H9 (cell line): ENCODE measurements at regions not wholly inside any gene's neighbourhood (a gene's known extent, or its start where the extent isn't known, plus 50 kb on each side); places are given as distances from the start of the nearest gene placed in this dataset.

Experiments
- DNase-seq: peaks from one replicate; pipeline ENCODE4 v3.0.0-alpha.2; 2017
- H2AFZ ChIP-seq: one replicate; pipeline ENCODE4 v1.6.1; 2013; ENCODE audit warnings: mild to moderate bottlenecking, low read length, control low read depth, moderate library complexity
- H2AK5ac ChIP-seq: 2 replicates; pipeline ENCODE4 v1.6.1; 2013; ENCODE audit warnings: low read length, control low read depth, mixed read lengths; ENCODE audit not compliant: insufficient read length
- H2BK120ac ChIP-seq: one replicate; pipeline ENCODE4 v1.6.1; 2013; ENCODE audit warnings: low read depth, mild to moderate bottlenecking, low read length, control low read depth, inconsistent platforms; ENCODE audit not compliant: poor library complexity, severe bottlenecking
- H2BK12ac ChIP-seq: 2 replicates; pipeline ENCODE4 v1.6.1; 2013; ENCODE audit warnings: low read length, control low read depth, mixed read lengths, low read depth; ENCODE audit not compliant: insufficient read length
- H2BK15ac ChIP-seq: 2 replicates; pipeline ENCODE4 v1.6.1; 2013; ENCODE audit warnings: low read depth, low read length, control low read depth
- H2BK20ac ChIP-seq: one replicate; pipeline ENCODE4 v1.6.1; 2013; ENCODE audit warnings: low read depth, mild to moderate bottlenecking, low read length, control low read depth, inconsistent platforms; ENCODE audit not compliant: poor library complexity, severe bottlenecking
- H2BK5ac ChIP-seq: 2 replicates; pipeline ENCODE4 v1.6.1; 2013; ENCODE audit warnings: low read length, control low read depth, mixed read lengths; ENCODE audit not compliant: insufficient read length
- H3K14ac ChIP-seq: 2 replicates; pipeline ENCODE4 v1.6.1; 2013; ENCODE audit warnings: low read length, control low read depth; ENCODE audit not compliant: insufficient read depth
- H3K18ac ChIP-seq: 2 replicates; pipeline ENCODE4 v1.6.1; 2013; ENCODE audit warnings: low read depth, mild to moderate bottlenecking, mixed read lengths, low read length, control low read depth; ENCODE audit not compliant: insufficient read length
- H3K23ac ChIP-seq: 2 replicates; pipeline ENCODE4 v1.6.1; 2013; ENCODE audit warnings: low read length, control low read depth, mixed read lengths, low read depth; ENCODE audit not compliant: insufficient read length
- H3K23me2 ChIP-seq: 2 replicates; pipeline ENCODE4 v1.6.1; 2013; ENCODE audit warnings: low read depth, mild to moderate bottlenecking, mixed read lengths, low read length, control low read depth; ENCODE audit not compliant: insufficient read length, poor library complexity, severe bottlenecking
- H3K27ac ChIP-seq: 2 replicates; pipeline ENCODE4 v1.5.1; 2013; ENCODE audit warnings: low read length, control low read depth, mixed read lengths, low read depth; ENCODE audit not compliant: insufficient read length
- H3K27me3 ChIP-seq: 2 replicates; pipeline ENCODE4 v1.6.1; 2013; ENCODE audit warnings: low read length, control low read depth, inconsistent platforms; ENCODE audit not compliant: insufficient read depth
- H3K4ac ChIP-seq: 2 replicates; pipeline ENCODE4 v1.6.1; 2013; ENCODE audit warnings: low read depth, mild to moderate bottlenecking, control low read depth, inconsistent platforms, low read length, moderate library complexity
- H3K4me1 ChIP-seq: 2 replicates; pipeline ENCODE4 v1.6.1; 2013; ENCODE audit warnings: low read length, control low read depth, inconsistent platforms; ENCODE audit not compliant: insufficient read depth
- H3K4me2 ChIP-seq: 2 replicates; pipeline ENCODE4 v1.6.1; 2013; ENCODE audit warnings: low read length, control low read depth, mixed read lengths; ENCODE audit not compliant: insufficient read length, insufficient read depth
- H3K56ac ChIP-seq: 2 replicates; pipeline ENCODE4 v1.6.1; 2013; ENCODE audit warnings: low read depth, mild to moderate bottlenecking, mixed read lengths, low read length, control low read depth; ENCODE audit not compliant: insufficient read length
- H3K79me1 ChIP-seq: 2 replicates; pipeline ENCODE4 v1.6.1; 2013; ENCODE audit warnings: low read depth, mild to moderate bottlenecking, moderate library complexity, low read length, control low read depth, inconsistent platforms; ENCODE audit not compliant: insufficient read depth, poor library complexity, severe bottlenecking
- H3K79me2 ChIP-seq: 2 replicates; pipeline ENCODE4 v1.6.1; 2013; ENCODE audit warnings: low read length, control low read depth, inconsistent platforms; ENCODE audit not compliant: insufficient read depth
- H3K9ac ChIP-seq: 2 replicates; pipeline ENCODE4 v1.6.1; 2013; ENCODE audit warnings: low read length, control low read depth, mixed read lengths; ENCODE audit not compliant: insufficient read length; ENCODE audit errors: extremely low read depth
- H3K9me3 ChIP-seq: one replicate; pipeline ENCODE4 v1.6.1; 2013; ENCODE audit warnings: low read depth, low read length, inconsistent platforms; ENCODE audit not compliant: control insufficient read depth
- H3T11ph ChIP-seq: one replicate; pipeline ENCODE4 v1.6.1; 2013; ENCODE audit warnings: mild to moderate bottlenecking, low read length, control low read depth, inconsistent platforms
- H4K20me1 ChIP-seq: one replicate; pipeline ENCODE4 v1.6.1; 2013; ENCODE audit not compliant: control insufficient read depth, insufficient read length, insufficient read depth
- H4K5ac ChIP-seq: 2 replicates; pipeline ENCODE4 v1.6.1; 2013; ENCODE audit warnings: low read depth, mild to moderate bottlenecking, mixed read lengths, low read length, control low read depth; ENCODE audit not compliant: insufficient read length
- H4K8ac ChIP-seq: replicated peaks from 2 replicates; pipeline ENCODE4 v1.6.1; 2013; ENCODE audit warnings: low read length, control low read depth, mixed read lengths, low read depth; ENCODE audit not compliant: insufficient read length
- H4K91ac ChIP-seq: 2 replicates; pipeline ENCODE4 v1.6.1; 2013; ENCODE audit warnings: low read depth, mild to moderate bottlenecking, moderate library complexity, mixed read lengths, low read length, control low read depth; ENCODE audit not compliant: insufficient read length
- H3K27ac Mint-ChIP-seq, 3 experiments: 2 replicates in 2 of 3; 3 replicates in 1 of 3; pipeline ENCODE4 v1.8.0; 2020 to 2021; ENCODE audit warnings: mixed read lengths in 3 of 3, mild to moderate bottlenecking in 1 of 3, moderate library complexity in 1 of 3
- H3K27me3 Mint-ChIP-seq: 2 replicates; pipeline ENCODE4 v1.8.0; 2021; ENCODE audit warnings: low read depth, mild to moderate bottlenecking, moderate library complexity, mixed read lengths
- H3K36me3 Mint-ChIP-seq, 3 experiments: 2 replicates in 2 of 3; 3 replicates in 1 of 3; pipeline ENCODE4 v1.8.0; 2020 to 2021; ENCODE audit warnings: low read depth in 3 of 3, mixed read lengths in 3 of 3; ENCODE audit not compliant: insufficient read depth in 1 of 3
- H3K4me1 Mint-ChIP-seq, 2 experiments: 2 replicates each; pipeline ENCODE4 v1.8.0; 2020; ENCODE audit warnings: mixed read lengths in 2 of 2
- H3K4me3 Mint-ChIP-seq, 2 experiments: 2 replicates in 1 of 2; 3 replicates in 1 of 2; pipeline ENCODE4 v1.8.0; 2020 to 2021; ENCODE audit warnings: mild to moderate bottlenecking in 2 of 2, mixed read lengths in 2 of 2, moderate library complexity in 1 of 2
- H3K9me3 Mint-ChIP-seq, 2 experiments: 2 replicates in 1 of 2; 3 replicates in 1 of 2; pipeline ENCODE4 v1.8.0; 2020; ENCODE audit warnings: mild to moderate bottlenecking in 2 of 2, mixed read lengths in 2 of 2, moderate library complexity in 1 of 2
- WGBS: extraction: QIAGEN DNeasy Blood & Tissue Kit; methylation state at CpG from one replicate; pipeline ENCODE4 v1.1.7; 2013; ENCODE audit warnings: missing lambda C conversion rate, low lambda C conversion rate, mixed read lengths; ENCODE audit not compliant: insufficient read length; ENCODE audit errors: extremely low coverage; 5-methylcytosine and 5-hydroxymethylcytosine counted together
- TF ChIP-seq, protein P1 (sequence below): fragments of 200-600 bp; sonication (generic); conservative IDR thresholded peaks from 3 replicates; pipeline ENCODE4 v1.8.0; 2021; ENCODE audit warnings: antibody characterized with exemption, mild to moderate bottlenecking

DNA sequence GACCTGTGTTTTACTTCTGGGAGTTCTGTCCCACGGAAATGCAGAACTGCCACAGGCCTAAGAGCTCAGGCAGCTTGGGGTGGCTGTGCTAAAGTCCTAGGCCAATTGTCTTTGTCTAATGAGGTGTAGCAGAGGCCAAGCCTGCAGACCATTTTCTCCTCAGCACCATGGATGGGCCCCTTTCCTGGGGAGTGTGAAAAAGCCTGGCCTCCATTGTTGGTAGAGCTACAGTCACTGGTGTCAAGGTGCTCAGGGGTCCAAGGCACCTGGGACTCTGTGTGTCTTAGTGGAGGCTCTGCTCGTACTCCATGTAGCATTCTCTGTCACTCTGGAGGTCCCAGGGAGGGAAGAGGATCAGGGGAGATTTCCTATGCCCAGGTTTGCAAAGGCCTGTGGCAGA lies 329.6 kb downstream of the SLITRK5 start:
- no peak overlapping the region for H3K27ac Mint-ChIP-seq
- H3K4me1 Mint-ChIP-seq = peaks cover 3 to 4% of the 10 kb centered on the region in 2 experiments; a peak in 3 of 4 replicates
- no peak overlapping the region for H3K4ac ChIP-seq

More for the DNA sequence above, 329.6 kb downstream of the SLITRK5 start:
- Histone ChIP-seq H4K91ac (no peak overlapping the region), H3K9ac (no peak overlapping the region), H3K27ac (no peak overlapping the region), H3K18ac (no peak overlapping the region), H3K9me3 (no peaks in the 10 kb centered on the region), H3K79me2 (no peaks in the 10 kb centered on the region), H4K20me1 (no peaks in the 10 kb centered on the region), H3K4me1 (no peaks in the 10 kb centered on the region), H4K8ac (no peak overlapping the region), H2AFZ (no peak overlapping the region), H2BK120ac (no peak overlapping the region), H3K23me2 (no peaks in the 10 kb centered on the region), H3K4me2 (no peak overlapping the region), H3K79me1 (no peaks in the 10 kb centered on the region), H3K27me3 (no peaks in the 10 kb centered on the region), H4K5ac (no peak overlapping the region), H3K14ac (no peak overlapping the region), H3K23ac (no peak overlapping the region), H2BK5ac (no peak overlapping the region), H2BK20ac (no peak overlapping the region), H3K56ac (no peak overlapping the region), H2AK5ac (no peak overlapping the region), H3T11ph (no peak overlapping the region), H2BK15ac (no peak overlapping the region), H2BK12ac (no peak overlapping the region)
- DNase-seq = no peak
- H3K9me3 Mint-ChIP-seq = peaks cover 15 to 23% of the 10 kb centered on the region in 2 experiments
- TF ChIP-seq, protein P1, sequence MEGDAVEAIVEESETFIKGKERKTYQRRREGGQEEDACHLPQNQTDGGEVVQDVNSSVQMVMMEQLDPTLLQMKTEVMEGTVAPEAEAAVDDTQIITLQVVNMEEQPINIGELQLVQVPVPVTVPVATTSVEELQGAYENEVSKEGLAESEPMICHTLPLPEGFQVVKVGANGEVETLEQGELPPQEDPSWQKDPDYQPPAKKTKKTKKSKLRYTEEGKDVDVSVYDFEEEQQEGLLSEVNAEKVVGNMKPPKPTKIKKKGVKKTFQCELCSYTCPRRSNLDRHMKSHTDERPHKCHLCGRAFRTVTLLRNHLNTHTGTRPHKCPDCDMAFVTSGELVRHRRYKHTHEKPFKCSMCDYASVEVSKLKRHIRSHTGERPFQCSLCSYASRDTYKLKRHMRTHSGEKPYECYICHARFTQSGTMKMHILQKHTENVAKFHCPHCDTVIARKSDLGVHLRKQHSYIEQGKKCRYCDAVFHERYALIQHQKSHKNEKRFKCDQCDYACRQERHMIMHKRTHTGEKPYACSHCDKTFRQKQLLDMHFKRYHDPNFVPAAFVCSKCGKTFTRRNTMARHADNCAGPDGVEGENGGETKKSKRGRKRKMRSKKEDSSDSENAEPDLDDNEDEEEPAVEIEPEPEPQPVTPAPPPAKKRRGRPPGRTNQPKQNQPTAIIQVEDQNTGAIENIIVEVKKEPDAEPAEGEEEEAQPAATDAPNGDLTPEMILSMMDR = no peak
- no peak overlapping the region; a peak in 1 of 5 replicates for H3K4me3 Mint-ChIP-seq
- peaks cover 6 to 18% (median 6%) of the 10 kb centered on the region in 3 experiments for H3K36me3 Mint-ChIP-seq
- WGBS = no CpG with 5 or more reads among the region's 2 CpGs
- H3K27me3 Mint-ChIP-seq = no peaks in the 10 kb centered on the region
